Large intestine (tissue), 3 donors: ENCODE measurements at regions not wholly inside any gene's neighbourhood (a gene's known extent, or its start where the extent isn't known, plus 50 kb on each side); places are given as distances from the start of the nearest gene placed in this dataset.

ENCODE experiments used
- DNase-seq, 2 donors: peaks; one replicate each; pipeline versions ENCODE4 v3.0.0 to v3.0.0-alpha.2; 2013
- H3K27ac ChIP-seq: one replicate; pipeline ENCODE4 v1.5.1; 2013; ENCODE audit warnings: low read length
- H3K27me3 ChIP-seq: 2 replicates; pipeline ENCODE4 v1.6.1; 2013; ENCODE audit warnings: low read length; ENCODE audit not compliant: control insufficient read depth, insufficient read depth
- H3K36me3 ChIP-seq: 2 replicates; pipeline ENCODE4 v1.6.1; 2013; ENCODE audit warnings: low read length; ENCODE audit not compliant: control insufficient read depth, insufficient read depth
- H3K4me1 ChIP-seq: one replicate; pipeline ENCODE4 v1.6.1; 2013; ENCODE audit warnings: low read length; ENCODE audit not compliant: control insufficient read depth, insufficient read depth
- H3K4me3 ChIP-seq: one replicate; pipeline ENCODE4 v1.5.1; 2013; ENCODE audit warnings: low read length
- H3K9me3 ChIP-seq: one replicate; pipeline ENCODE4 v1.6.1; 2013; ENCODE audit warnings: mild to moderate bottlenecking, low read depth, low read length, moderate library complexity; ENCODE audit not compliant: control insufficient read depth
- WGBS: methylation state at CpG from one replicate; pipeline ENCODE4 v1.1.5; 2013; ENCODE audit warnings: low lambda C conversion rate; ENCODE audit not compliant: insufficient coverage; 5-methylcytosine and 5-hydroxymethylcytosine counted together

GRCh38 chr10:28798428-28798955 is 121.2 kb downstream of the BAMBI start:
- no peak for DNase-seq
- H3K4me1 ChIP-seq, result peaks cover 6% of the 10 kb centered on the region
- no peak overlapping the region for H3K27ac ChIP-seq
- no peak overlapping the region for H3K4me3 ChIP-seq
- 100% methylated on average over 2 of the region's 4 CpGs for WGBS
- H3K27me3 ChIP-seq, result no peaks in the 10 kb centered on the region
- H3K36me3 ChIP-seq, result no peaks in the 10 kb centered on the region
- H3K9me3 ChIP-seq, result no peaks in the 10 kb centered on the region

GRCh38 chr10:28798964-28799363 is 121.6 kb downstream of the BAMBI start:
- no CpG with 5 or more reads among the region's 2 CpGs for WGBS
- no peaks in the 10 kb centered on the region for H3K27me3 ChIP-seq
- DNase-seq, result no peak
- H3K36me3 ChIP-seq, result no peaks in the 10 kb centered on the region
- H3K27ac ChIP-seq, result no peak overlapping the region
- peaks cover 6% of the 10 kb centered on the region for H3K4me1 ChIP-seq
- H3K9me3 ChIP-seq, result no peaks in the 10 kb centered on the region
- no peak overlapping the region for H3K4me3 ChIP-seq

- no peaks in the 10 kb centered on the region for H3K27me3 ChIP-seq
- peak in 1 of 2 donors; percentile 44 for DNase-seq
- 20% methylated on average over 2 of the region's 5 CpGs for WGBS
- H3K4me3 ChIP-seq, result no peak overlapping the region
- no peak overlapping the region for H3K27ac ChIP-seq
- no peaks in the 10 kb centered on the region for H3K36me3 ChIP-seq
- H3K4me1 ChIP-seq, result peaks cover 6% of the 10 kb centered on the region
- no peaks in the 10 kb centered on the region for H3K9me3 ChIP-seq
Measured at GRCh38 chr10:28800144-28800543, 122.8 kb downstream of the BAMBI start.

GRCh38 chr10:28801247-28801646 is 123.9 kb downstream of the BAMBI start:
- DNase-seq, result no peak
- peaks cover 6% of the 10 kb centered on the region for H3K4me1 ChIP-seq
- H3K4me3 ChIP-seq, result no peak overlapping the region
- no peaks in the 10 kb centered on the region for H3K27me3 ChIP-seq
- H3K36me3 ChIP-seq, result no peaks in the 10 kb centered on the region
- no peak overlapping the region for H3K27ac ChIP-seq
- H3K9me3 ChIP-seq, result no peaks in the 10 kb centered on the region
- no CpG with 5 or more reads among the region's 5 CpGs for WGBS

- Histone ChIP-seq H3K4me1 (peaks cover 11% of the 10 kb centered on the region), H3K36me3 (no peaks in the 10 kb centered on the region), H3K4me3 (no peak overlapping the region), H3K9me3 (no peaks in the 10 kb centered on the region), H3K27ac (no peak overlapping the region), H3K27me3 (no peaks in the 10 kb centered on the region)
- peak in 1 of 2 donors; percentile 60 for DNase-seq
- 13% methylated on average over 1 of the region's 1 CpG for WGBS
Measured at GRCh38 chr10:28801869-28802268, 124.5 kb downstream of the BAMBI start.

GRCh38 chr10:28805390-28805789 is 128.1 kb downstream of the BAMBI start:
- whole genome bisulfite sequencing, result no CpG with 5 or more reads among the region's 1 CpG
- no peak overlapping the region for H3K27ac ChIP-seq
- no peaks in the 10 kb centered on the region for H3K9me3 ChIP-seq
- H3K4me1 ChIP-seq, result peaks cover 24% of the 10 kb centered on the region
- no peaks in the 10 kb centered on the region for H3K36me3 ChIP-seq
- H3K27me3 ChIP-seq, result no peaks in the 10 kb centered on the region
- no peak overlapping the region for H3K4me3 ChIP-seq
- no peak for DNase-seq

GRCh38 chr10:28806488-28806941 is 129.2 kb downstream of the BAMBI start:
- DNase-seq, result peak in 1 of 2 donors; percentile 45
- H3K36me3 ChIP-seq, result no peaks in the 10 kb centered on the region
- no peaks in the 10 kb centered on the region for H3K9me3 ChIP-seq
- no peak overlapping the region for H3K4me3 ChIP-seq
- peaks cover 24% of the 10 kb centered on the region for H3K4me1 ChIP-seq
- peak overlapping the region; percentile 9 for H3K27ac ChIP-seq
- WGBS, result 0% methylated on average over 1 of the region's 5 CpGs
- no peaks in the 10 kb centered on the region for H3K27me3 ChIP-seq

- peak in 1 of 2 donors; percentile 27 for DNase-seq
- Histone ChIP-seq H3K27ac (peak overlapping the region; percentile 9), H3K4me1 (peaks cover 18% of the 10 kb centered on the region), H3K27me3 (no peaks in the 10 kb centered on the region), H3K9me3 (no peaks in the 10 kb centered on the region), H3K36me3 (no peaks in the 10 kb centered on the region), H3K4me3 (no peak overlapping the region)
- WGBS, result 31% methylated on average over 4 of the region's 8 CpGs
Measured at GRCh38 chr10:28806951-28807759, 129.8 kb downstream of the BAMBI start.

- no peaks in the 10 kb centered on the region for H3K9me3 ChIP-seq
- peak overlapping the region; percentile 66 for H3K27ac ChIP-seq
- H3K27me3 ChIP-seq, result no peaks in the 10 kb centered on the region
- H3K4me1 ChIP-seq, result peaks cover 18% of the 10 kb centered on the region
- peak overlapping the region; percentile 23 for H3K4me3 ChIP-seq
- no peaks in the 10 kb centered on the region for H3K36me3 ChIP-seq
- no CpG with 5 or more reads among the region's 16 CpGs for WGBS
- peak; percentile 50 to 77 for DNase-seq
Measured at GRCh38 chr10:28807760-28808613, 130.7 kb downstream of the BAMBI start.

GRCh38 chr10:28808693-28809092 is 131.4 kb downstream of the BAMBI start:
- Histone ChIP-seq H3K9me3 (no peaks in the 10 kb centered on the region), H3K27me3 (no peaks in the 10 kb centered on the region), H3K36me3 (no peaks in the 10 kb centered on the region), H3K4me3 (no peak overlapping the region), H3K27ac (peak overlapping the region; percentile 66), H3K4me1 (peaks cover 18% of the 10 kb centered on the region)
- 47% methylated on average over 5 of the region's 6 CpGs for WGBS
- no peak for DNase-seq
